Endothelial cell of umbilical vein (primary cell): ENCODE measurements at regions not wholly inside any gene's neighbourhood (a gene's known extent, or its start where the extent isn't known, plus 50 kb on each side); places are given as distances from the start of the nearest gene placed in this dataset.

Source experiments
- BruUV-seq: library from RNA; stranded (reverse); fragments of 400-500 nt; replicated peaks from 2 replicates; lab custom pipeline; 2021; lab: Mats Ljungman, UMichigan
- CTCF ChIA-PET: fragments of 300-600, 350-600 bp; sonication (Branson Sonifier 250); formaldehyde crosslinking; loops from one replicate; lab custom pipeline; 2021; ENCODE audit warnings: antibody characterized with exemption, inconsistent platforms; lab: Charles Lee
- POLR2A ChIA-PET: fragments of 300-600, 350-600 bp; sonication (Branson Sonifier 250); formaldehyde crosslinking; loops from one replicate; lab custom pipeline; 2021; ENCODE audit warnings: antibody characterized with exemption, inconsistent platforms; lab: Charles Lee
- DNase-seq: peaks from one replicate; pipeline ENCODE4 v3.0.0-alpha.2; 2011; ENCODE audit warnings: low read depth, low spot score
- FAIRE-seq: peaks from 2 replicates; lab custom pipeline; 2011; peaks lifted over from hg19 to GRCh38; lab: Jason Lieb, UNC
- H2AFZ ChIP-seq: 2 replicates; pipeline ENCODE4 v1.6.0; 2012; ENCODE audit warnings: low read depth, low read length, control low read depth, inconsistent platforms
- H3K27ac ChIP-seq: 2 replicates; pipeline ENCODE4 v1.5.1; 2011; ENCODE audit warnings: low read depth, mild to moderate bottlenecking, control low read depth, low read length, moderate library complexity; ENCODE audit not compliant: insufficient read depth
- H3K27me3 ChIP-seq, 2 experiments: 2 replicates each; pipeline versions ENCODE4 v1.6.0 to v1.6.1; 2011; ENCODE audit warnings: low read length in 2 of 2, mixed read lengths in 1 of 2; ENCODE audit not compliant: control insufficient read depth in 2 of 2, insufficient read depth in 2 of 2
- H3K36me3 ChIP-seq, 2 experiments: 2 replicates in 1 of 2; 3 replicates in 1 of 2; pipeline ENCODE4 v1.5.1; 2011; ENCODE audit warnings: low read length in 2 of 2, mild to moderate bottlenecking in 1 of 2, moderate library complexity in 1 of 2; ENCODE audit not compliant: control insufficient read depth in 2 of 2, insufficient read depth in 2 of 2; ENCODE audit errors: extremely low read depth in 1 of 2
- H3K4me1 ChIP-seq: 3 replicates; pipeline ENCODE4 v1.5.1; 2011; ENCODE audit warnings: mild to moderate bottlenecking, low read length; ENCODE audit not compliant: control insufficient read depth, insufficient read depth; ENCODE audit errors: extremely low read depth
- H3K4me2 ChIP-seq: 2 replicates; pipeline ENCODE4 v1.6.1; 2011; ENCODE audit warnings: low read length, control low read depth, mixed read lengths; ENCODE audit not compliant: insufficient read depth
- H3K4me3 ChIP-seq, 3 experiments: fragments of 200-600 bp in 1 of 3; sonication (generic), shearing (Covaris generic) in 1 of 3; replicated peaks in 1 of 3; 2 replicates each; pipeline ENCODE4 v1.5.1; 2011 to 2016; ENCODE audit warnings: control low read depth in 3 of 3, low read length in 3 of 3, mild to moderate bottlenecking in 2 of 3, inconsistent platforms in 1 of 3, low read depth in 1 of 3, moderate library complexity in 1 of 3; ENCODE audit not compliant: insufficient read depth in 1 of 3
- H3K79me2 ChIP-seq: 2 replicates; pipeline ENCODE4 v1.6.0; 2012; ENCODE audit warnings: low read length, inconsistent platforms; ENCODE audit not compliant: control insufficient read depth, insufficient read depth
- H3K9ac ChIP-seq: replicated peaks from 2 replicates; pipeline ENCODE3; 2011; ENCODE audit warnings: low read length, control low read depth; ENCODE audit not compliant: insufficient read depth; ENCODE audit errors: extremely low read depth
- H3K9me1 ChIP-seq: replicated peaks from 3 replicates; pipeline ENCODE4 v1.6.0; 2011; ENCODE audit warnings: mild to moderate bottlenecking, low read length; ENCODE audit not compliant: control insufficient read depth, insufficient read depth; ENCODE audit errors: extremely low read depth
- H3K9me3 ChIP-seq: replicated peaks from 2 replicates; pipeline ENCODE4 v1.5.1; 2012; ENCODE audit warnings: low read length, inconsistent platforms; ENCODE audit not compliant: control insufficient read depth, insufficient read depth
- H4K20me1 ChIP-seq: replicated peaks from 2 replicates; pipeline ENCODE3; 2011; ENCODE audit warnings: mild to moderate bottlenecking, low read length; ENCODE audit not compliant: control insufficient read depth, insufficient read depth; ENCODE audit errors: extremely low read depth
- CTCF ChIP-seq, 2 donors: IDR thresholded peaks; 1 replicate in 1 of 2; 2 replicates in 1 of 2; pipeline ENCODE4 v1.5.1; 2011; ENCODE audit warnings: low read length in 2 of 2, mild to moderate bottlenecking in 2 of 2, moderate library complexity in 2 of 2, control low read depth in 1 of 2, inconsistent platforms in 1 of 2, low read depth in 1 of 2; ENCODE audit not compliant: insufficient read depth in 1 of 2; ENCODE audit errors: extremely low read depth in 1 of 2
- EZH2 ChIP-seq: IDR thresholded peaks from 2 replicates; pipeline ENCODE4 v1.6.1; 2012; ENCODE audit warnings: borderline replicate concordance, low read depth, mild to moderate bottlenecking, moderate library complexity, low read length, inconsistent platforms; ENCODE audit not compliant: severe bottlenecking
- FOS ChIP-seq: IDR thresholded peaks from 2 replicates; pipeline ENCODE4 v1.6.1; 2011; ENCODE audit warnings: mild to moderate bottlenecking, low read length, moderate library complexity, borderline replicate concordance; ENCODE audit not compliant: insufficient read depth
- GATA2 ChIP-seq: IDR thresholded peaks from 2 replicates; pipeline ENCODE4 v1.7.0; 2011; ENCODE audit warnings: low read depth, mild to moderate bottlenecking, moderate library complexity, mixed read lengths, low read length; ENCODE audit not compliant: insufficient read length, insufficient read depth
- JUN ChIP-seq: IDR thresholded peaks from 2 replicates; pipeline ENCODE4 v1.6.1; 2011; ENCODE audit warnings: borderline replicate concordance, low read depth; ENCODE audit not compliant: insufficient read length, insufficient read depth
- MAX ChIP-seq: IDR thresholded peaks from 2 replicates; pipeline ENCODE4 v1.6.1; 2011; ENCODE audit not compliant: insufficient read depth, insufficient read length
- MYC ChIP-seq: IDR thresholded peaks from one replicate; pipeline ENCODE4 v1.6.1; 2011; ENCODE audit warnings: mild to moderate bottlenecking, low read depth, low read length
- POLR2A ChIP-seq: IDR thresholded peaks from 2 replicates; pipeline ENCODE4 v1.6.1; 2012; ENCODE audit warnings: low read depth, mild to moderate bottlenecking, control low read depth, low read length
- POLR2AphosphoS5 ChIP-seq: IDR thresholded peaks from 2 replicates; pipeline ENCODE4 v1.6.1; 2012; ENCODE audit warnings: low read depth, mild to moderate bottlenecking, control low read depth, low read length, moderate library complexity; ENCODE audit not compliant: insufficient read depth
- dilution Hi-C: fragments of 300-500 bp; cut with MboI; formaldehyde crosslinking; loops from one replicate; pipeline ENCODE4 v1.15.0; 2019; ENCODE audit warnings: low sequenced_read_pairs; ENCODE audit not compliant: extremely low pct_ligation_motif_present
- intact Hi-C: fragments of 100-400 bp; cut with micrococcal nuclease; formaldehyde crosslinking; loops from one replicate; pipeline ENCODE4 v1.10.0; 2022

- Histone ChIP-seq H3K36me3 (no peaks in the 10 kb centered on the region), H3K4me1 (no peaks in the 10 kb centered on the region), H3K9me3 (no peaks in the 10 kb centered on the region), H2AFZ (no peak overlapping the region), H3K9me1 (no peaks in the 10 kb centered on the region), H3K79me2 (no peaks in the 10 kb centered on the region), H3K27ac (no peak overlapping the region), H4K20me1 (no peaks in the 10 kb centered on the region), H3K27me3 (no peaks in the 10 kb centered on the region), H3K4me2 (no peak overlapping the region), H3K4me3 (no peak overlapping the region), H3K9ac (no peak overlapping the region)
- intact Hi-C loops: no loop called here
- DNase-seq: no peak
- CTCF ChIA-PET: no interaction called here
- no TSS peak for BruUV-seq
- dilution Hi-C loops: no loop called here
- POLR2A ChIA-PET: no interaction called here
- no peak for FAIRE-seq
- TF ChIP-seq MYC (no peak), MAX (no peak), JUN (no peak), CTCF (IDR thresholded peaks at IDR 0.05; ENCODE audit: extremely low read depth in 1 of 2, insufficient read depth in 1 of 2, low read depth in 1 of 2, low read length in 2 of 2) (no peak), GATA2 (no peak), FOS (no peak), EZH2 (no peak), POLR2A (no peak), POLR2AphosphoS5 (no peak)
Observed at GRCh38 chr6:119470893-119471542, 121.5 kb upstream of the MAN1A1 start.
